HG03442 (cell line): ENCODE measurements at regions not wholly inside any gene's neighbourhood (a gene's known extent, or its start where the extent isn't known, plus 50 kb on each side); places are given as distances from the start of the nearest gene placed in this dataset.

Experiments
- ATAC-seq: cut with Tn5 transposase; IDR thresholded peaks from one replicate; pipeline ENCODE4 v1.9.1; 2021; ENCODE audit warnings: mild to moderate bottlenecking, moderate library complexity; ENCODE audit not compliant: unreplicated experiment

- no peak for ATAC-seq
Observed at GRCh38 chr9:23559522-23559921, 266.5 kb downstream of the ELAVL2 start.

- ATAC-seq: no peak
Observed at GRCh38 chr9:23563517-23563916, 262.5 kb downstream of the ELAVL2 start.

GRCh38 chr9:23567516-23568165, 258.4 kb downstream of the ELAVL2 start:
- no peak for ATAC-seq

- ATAC-seq: no peak
Observed at GRCh38 chr9:23571414-23572104, 254.5 kb downstream of the ELAVL2 start.

GRCh38 chr9:23573800-23574199, 252.2 kb downstream of the ELAVL2 start:
- no peak for ATAC-seq

- ATAC-seq: no peak
Observed at GRCh38 chr9:23577611-23578010, 248.4 kb downstream of the ELAVL2 start.

GRCh38 chr9:23581931-23582330, 244.1 kb downstream of the ELAVL2 start:
- no peak for ATAC-seq

- ATAC-seq: no peak
Observed at GRCh38 chr9:23582836-23583235, 243.2 kb downstream of the ELAVL2 start.

- no peak for ATAC-seq
Observed at GRCh38 chr9:23586906-23587305, 239.1 kb downstream of the ELAVL2 start.

- no peak for ATAC-seq
Observed at GRCh38 chr9:23587433-23587832, 238.6 kb downstream of the ELAVL2 start.

- no peak for ATAC-seq
Observed at GRCh38 chr9:23587903-23588302, 238.1 kb downstream of the ELAVL2 start.

GRCh38 chr9:23590276-23591000, 235.6 kb downstream of the ELAVL2 start:
- ATAC-seq: no peak

- ATAC-seq: no peak
Observed at GRCh38 chr9:23594421-23594820, 231.6 kb downstream of the ELAVL2 start.

GRCh38 chr9:23596913-23597634, 229.0 kb downstream of the ELAVL2 start:
- no peak for ATAC-seq

GRCh38 chr9:23598994-23599393, 227.0 kb downstream of the ELAVL2 start:
- ATAC-seq: no peak

- ATAC-seq: no peak
Observed at GRCh38 chr9:23603311-23603710, 222.7 kb downstream of the ELAVL2 start.

GRCh38 chr9:23606107-23606506, 219.9 kb downstream of the ELAVL2 start:
- ATAC-seq: no peak

GRCh38 chr9:23608456-23608855, 217.6 kb downstream of the ELAVL2 start:
- no peak for ATAC-seq

- ATAC-seq: no peak
Observed at GRCh38 chr9:23611869-23612268, 214.2 kb downstream of the ELAVL2 start.

GRCh38 chr9:23615569-23615968, 210.5 kb downstream of the ELAVL2 start:
- ATAC-seq: no peak

GRCh38 chr9:23621188-23621587, 204.9 kb downstream of the ELAVL2 start:
- ATAC-seq: no peak
